ENCODE measurements at regions not wholly inside any gene's neighbourhood (a gene's known extent, or its start where the extent isn't known, plus 50 kb on each side); places are given as distances from the start of the nearest gene placed in this dataset.
A peak's percentile ranks its signal among the peaks of the same experiment; 100 is the strongest.

- ATAC-seq (replicated peaks) (no peak), DNase-seq (no peak)
- Mint-ChIP-seq H3K4me3 (no peak overlapping the region), H3K27ac (no peak overlapping the region), H3K4me1 (no peaks in the 10 kb centered on the region), H3K36me3 (no peaks in the 10 kb centered on the region), H3K9me3 (no peaks in the 10 kb centered on the region), H3K27me3 (no peaks in the 10 kb centered on the region)
These were observed 156.6 kb upstream of the RGMA start for GRCh38 chr15:93245661-93246042.

- Mint-ChIP-seq H3K4me3 (no peak overlapping the region), H3K36me3 (no peaks in the 10 kb centered on the region), H3K27me3 (no peaks in the 10 kb centered on the region), H3K9me3 (no peaks in the 10 kb centered on the region), H3K4me1 (no peaks in the 10 kb centered on the region), H3K27ac (no peak overlapping the region)
- ATAC-seq (replicated peaks) (no peak), DNase-seq (no peak)
These were observed 156.0 kb upstream of the RGMA start for GRCh38 chr15:93244696-93245660.

- no peaks in the 10 kb centered on the region for H3K36me3 Mint-ChIP-seq
- H3K4me3 Mint-ChIP-seq = no peak overlapping the region
- ATAC-seq (replicated peaks) = no peak
These were observed 154.6 kb upstream of the RGMA start for GRCh38 chr15:93243573-93243972.

GRCh38 chr15:93241696-93242585 is 152.9 kb upstream of the RGMA start:
- no peaks in the 10 kb centered on the region for H3K4me1 Mint-ChIP-seq
- H3K27me3 Mint-ChIP-seq = peaks cover 0 to 4% of the 10 kb centered on the region in 2 donors
- DNase-seq = no peak
- H3K4me3 Mint-ChIP-seq = no peak overlapping the region
- peaks cover 0 to 2% of the 10 kb centered on the region in 2 donors for H3K9me3 Mint-ChIP-seq
- ATAC-seq (replicated peaks) = no peak
- H3K27ac Mint-ChIP-seq = no peak overlapping the region
- no peaks in the 10 kb centered on the region for H3K36me3 Mint-ChIP-seq

More at GRCh38 chr15:93243573-93243972, 154.6 kb upstream of the RGMA start:
- H3K27ac Mint-ChIP-seq = no peak overlapping the region
- no peak for DNase-seq
- no peaks in the 10 kb centered on the region for H3K27me3 Mint-ChIP-seq
- no peaks in the 10 kb centered on the region for H3K4me1 Mint-ChIP-seq
- H3K9me3 Mint-ChIP-seq = no peaks in the 10 kb centered on the region

GRCh38 chr15:93239993-93240392 is 151.0 kb upstream of the RGMA start:
- Mint-ChIP-seq H3K36me3 (no peaks in the 10 kb centered on the region), H3K4me1 (peaks cover 0 to 6% of the 10 kb centered on the region in 2 donors), H3K27me3 (peaks cover 0 to 10% of the 10 kb centered on the region in 2 donors), H3K4me3 (no peak overlapping the region), H3K27ac (no peak overlapping the region), H3K9me3 (peaks cover 0 to 2% of the 10 kb centered on the region in 2 donors)
- no peak for DNase-seq
- no peak for ATAC-seq (replicated peaks)

GRCh38 chr15:93239591-93239990 is 150.6 kb upstream of the RGMA start:
- DNase-seq = no peak

GRCh38 chr15:93238641-93239040 is 149.6 kb upstream of the RGMA start:
- Mint-ChIP-seq H3K9me3 (peaks cover 0 to 2% of the 10 kb centered on the region in 2 donors), H3K36me3 (no peaks in the 10 kb centered on the region), H3K27ac (no peak overlapping the region), H3K4me1 (peaks cover 0 to 6% of the 10 kb centered on the region in 2 donors), H3K27me3 (peaks cover 0 to 10% of the 10 kb centered on the region in 2 donors), H3K4me3 (no peak overlapping the region)
- DNase-seq (no peak), ATAC-seq (replicated peaks) (no peak)

More at GRCh38 chr15:93239591-93239990, 150.6 kb upstream of the RGMA start:
- peaks cover 0 to 10% of the 10 kb centered on the region in 2 donors for H3K27me3 Mint-ChIP-seq
- H3K4me1 Mint-ChIP-seq = peaks cover 0 to 6% of the 10 kb centered on the region in 2 donors
- H3K9me3 Mint-ChIP-seq = peaks cover 0 to 2% of the 10 kb centered on the region in 2 donors
- no peak overlapping the region for H3K27ac Mint-ChIP-seq
- H3K4me3 Mint-ChIP-seq = no peak overlapping the region
- no peak for ATAC-seq (replicated peaks)
- H3K36me3 Mint-ChIP-seq = no peaks in the 10 kb centered on the region

GRCh38 chr15:93235926-93236780 is 147.1 kb upstream of the RGMA start:
- peaks cover 0 to 2% of the 10 kb centered on the region in 2 donors for H3K9me3 Mint-ChIP-seq
- peaks cover 5 to 17% of the 10 kb centered on the region in 2 donors for H3K27me3 Mint-ChIP-seq
- ATAC-seq (replicated peaks) (peak in 1 of 2 donors; percentile 38), DNase-seq (no peak)
- H3K27ac Mint-ChIP-seq = no peak overlapping the region
- H3K4me3 Mint-ChIP-seq = peak overlapping the region; percentile 50 to 69
- no peaks in the 10 kb centered on the region for H3K36me3 Mint-ChIP-seq
- H3K4me1 Mint-ChIP-seq = peaks cover 0 to 6% of the 10 kb centered on the region in 2 donors

GRCh38 chr15:93235269-93235668 is 146.3 kb upstream of the RGMA start:
- no peak for DNase-seq
- peaks cover 0 to 6% of the 10 kb centered on the region in 2 donors for H3K4me1 Mint-ChIP-seq
- H3K27me3 Mint-ChIP-seq = peaks cover 5 to 22% of the 10 kb centered on the region in 2 donors
- H3K4me3 Mint-ChIP-seq = no peak overlapping the region
- no peaks in the 10 kb centered on the region for H3K36me3 Mint-ChIP-seq
- no peak for ATAC-seq (replicated peaks)
- no peak overlapping the region for H3K27ac Mint-ChIP-seq
- peaks cover 0 to 2% of the 10 kb centered on the region in 2 donors for H3K9me3 Mint-ChIP-seq

- no peak overlapping the region for H3K27ac Mint-ChIP-seq
- peaks cover 0 to 6% of the 10 kb centered on the region in 2 donors for H3K4me1 Mint-ChIP-seq
- ATAC-seq (replicated peaks) (no peak), DNase-seq (no peak)
- no peaks in the 10 kb centered on the region for H3K36me3 Mint-ChIP-seq
- H3K27me3 Mint-ChIP-seq = peaks cover 5 to 26% of the 10 kb centered on the region in 2 donors
- H3K9me3 Mint-ChIP-seq = peaks cover 0 to 2% of the 10 kb centered on the region in 2 donors
- H3K4me3 Mint-ChIP-seq = no peak overlapping the region
These were observed 144.7 kb upstream of the RGMA start for GRCh38 chr15:93233710-93234109.

- H3K27me3 Mint-ChIP-seq = peaks cover 5 to 27% of the 10 kb centered on the region in 2 donors
- no peaks in the 10 kb centered on the region for H3K36me3 Mint-ChIP-seq
- H3K27ac Mint-ChIP-seq = no peak overlapping the region
- no peak overlapping the region for H3K4me3 Mint-ChIP-seq
- no peak for DNase-seq
- peaks cover 0 to under 1% of the 10 kb centered on the region in 2 donors for H3K9me3 Mint-ChIP-seq
- peaks cover 0 to 6% of the 10 kb centered on the region in 2 donors for H3K4me1 Mint-ChIP-seq
- ATAC-seq (replicated peaks) = no peak
These were observed 143.8 kb upstream of the RGMA start for GRCh38 chr15:93232845-93233244.

GRCh38 chr15:93231994-93232393 is 143.0 kb upstream of the RGMA start:
- Mint-ChIP-seq H3K9me3 (no peaks in the 10 kb centered on the region), H3K27me3 (peaks cover 5 to 23% of the 10 kb centered on the region in 2 donors), H3K4me1 (peaks cover 0 to 6% of the 10 kb centered on the region in 2 donors), H3K27ac (no peak overlapping the region), H3K36me3 (no peaks in the 10 kb centered on the region), H3K4me3 (no peak overlapping the region)
- ATAC-seq (replicated peaks) (no peak), DNase-seq (no peak)

- no peak for ATAC-seq (replicated peaks)
- H3K27me3 Mint-ChIP-seq = peaks cover 5 to 23% of the 10 kb centered on the region in 2 donors
These were observed 142.4 kb upstream of the RGMA start for GRCh38 chr15:93231261-93231925.

More at GRCh38 chr15:93231261-93231925, 142.4 kb upstream of the RGMA start:
- Mint-ChIP-seq H3K9me3 (no peaks in the 10 kb centered on the region), H3K36me3 (no peaks in the 10 kb centered on the region), H3K4me1 (peaks cover 0 to 6% of the 10 kb centered on the region in 2 donors), H3K27ac (no peak overlapping the region), H3K4me3 (no peak overlapping the region)
- DNase-seq = no peak

Data from stimulated activated naive B cell treated with anti-CD40 and anti-IgM and Interleukin-4, amounts not matched to agents 10 μg/mL and 1 μg/mL and 100 μg/mL, for 72 hours (primary cell).